Memory B cell (primary cell): ENCODE measurements at regions not wholly inside any gene's neighbourhood (a gene's known extent, or its start where the extent isn't known, plus 50 kb on each side); places are given as distances from the start of the nearest gene placed in this dataset.
"Not testable (repeated sequence)": the region's sequence is repeated elsewhere in the genome, so short reads cannot be mapped to it uniquely, and the experiment has no call there.

Experiments used
- ATAC-seq: fragments of 150-1000 bp; cut with Tn5 transposase; 2 replicates; pipeline ENCODE4 v1.10.0; 2021; ENCODE audit warnings: low read depth, mild to moderate bottlenecking, moderate library complexity
- DNase-seq, 2 donors: peaks; one replicate each; pipeline ENCODE4 v3.0.0; 2022; ENCODE audit warnings: low spot score in 2 of 2
- H3K27ac Mint-ChIP-seq: one replicate; pipeline ENCODE4 v1.8.0; 2022; ENCODE audit warnings: mild to moderate bottlenecking, moderate library complexity, mixed read lengths
- H3K27me3 Mint-ChIP-seq: one replicate; pipeline ENCODE4 v1.8.0; 2022; ENCODE audit warnings: mixed read lengths
- H3K36me3 Mint-ChIP-seq: one replicate; pipeline ENCODE4 v1.8.0; 2022; ENCODE audit warnings: mild to moderate bottlenecking, mixed read lengths
- H3K4me1 Mint-ChIP-seq: one replicate; pipeline ENCODE4 v1.8.0; 2022; ENCODE audit warnings: mixed read lengths
- H3K4me3 Mint-ChIP-seq: one replicate; pipeline ENCODE4 v1.8.0; 2022; ENCODE audit warnings: mild to moderate bottlenecking, moderate library complexity, mixed read lengths
- H3K9me3 Mint-ChIP-seq: one replicate; pipeline ENCODE4 v1.8.0; 2022; ENCODE audit warnings: mixed read lengths

DNA sequence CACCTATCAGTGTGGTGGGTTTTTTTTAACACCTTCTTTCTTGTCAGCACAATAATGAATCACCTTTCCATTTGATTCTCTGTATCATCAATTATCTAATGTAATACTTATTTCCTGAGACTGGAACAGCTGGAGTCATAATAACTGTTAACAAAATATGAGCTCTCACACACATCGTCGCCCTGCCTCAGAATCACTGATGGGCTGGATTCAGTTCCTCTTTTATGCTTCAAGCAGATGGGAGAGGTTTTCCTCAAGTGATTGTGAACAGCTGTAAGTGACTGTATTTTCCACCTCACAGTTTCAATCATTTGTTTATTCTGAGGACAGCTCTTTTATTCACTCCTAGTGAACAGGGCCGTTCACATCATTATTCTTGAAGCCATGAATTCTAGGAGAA, 330.2 kb downstream of the DSC3 start:
- no peaks in the 10 kb centered on the region for H3K4me1 Mint-ChIP-seq
- DNase-seq: no peak
- H3K27me3 Mint-ChIP-seq: no peaks in the 10 kb centered on the region
- ATAC-seq: no peak
- H3K36me3 Mint-ChIP-seq: no peaks in the 10 kb centered on the region
- H3K27ac Mint-ChIP-seq: no peak overlapping the region
- H3K4me3 Mint-ChIP-seq: no peak overlapping the region
- H3K9me3 Mint-ChIP-seq: peaks cover 1% of the 10 kb centered on the region

DNA sequence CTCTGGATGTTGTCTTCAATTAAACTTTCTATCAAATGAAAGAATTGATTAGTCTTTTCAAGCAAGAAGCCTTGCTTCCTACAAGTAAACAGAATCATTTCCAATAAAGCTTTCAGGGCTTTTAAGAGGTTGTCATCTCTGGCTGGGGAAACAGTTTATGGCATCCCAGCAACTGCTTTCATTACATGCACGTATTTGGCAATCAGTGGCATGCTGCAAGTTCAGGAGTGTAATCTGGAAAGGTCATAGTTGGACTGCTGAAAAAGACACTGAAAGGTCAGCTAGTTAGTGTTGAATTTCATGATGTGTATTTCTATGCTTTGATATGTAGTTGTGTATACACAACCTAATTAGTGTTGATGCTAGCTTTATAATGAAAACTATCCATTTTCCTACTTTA, 332.9 kb downstream of the DSC3 start:
- no peak overlapping the region for H3K27ac Mint-ChIP-seq
- ATAC-seq: no peak
- no peaks in the 10 kb centered on the region for H3K27me3 Mint-ChIP-seq
- DNase-seq: no peak
- no peaks in the 10 kb centered on the region for H3K4me1 Mint-ChIP-seq
- no peak overlapping the region for H3K4me3 Mint-ChIP-seq
- no peaks in the 10 kb centered on the region for H3K36me3 Mint-ChIP-seq
- no peaks in the 10 kb centered on the region for H3K9me3 Mint-ChIP-seq

DNA sequence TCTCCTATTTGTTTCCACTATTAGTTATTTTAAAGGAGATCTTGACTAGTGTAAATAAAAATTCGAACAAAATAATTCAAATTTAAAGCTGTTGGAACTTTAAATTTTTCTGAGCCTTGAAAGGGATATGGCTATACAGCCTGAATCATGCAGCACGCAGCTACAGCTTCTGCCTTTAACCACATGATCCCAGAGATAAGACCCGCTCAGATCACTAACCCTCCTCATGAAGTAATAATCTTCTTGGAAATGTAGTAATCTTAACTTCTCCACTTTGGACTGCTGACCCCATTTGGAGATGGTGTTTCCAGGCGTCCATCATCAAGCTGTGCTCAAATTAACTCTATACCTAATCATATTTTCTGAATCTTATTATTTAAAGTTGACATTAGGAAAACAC, 336.6 kb downstream of the DSC3 start:
- no peaks in the 10 kb centered on the region for H3K4me1 Mint-ChIP-seq
- no peaks in the 10 kb centered on the region for H3K36me3 Mint-ChIP-seq
- ATAC-seq (no peak), DNase-seq (no peak)
- no peak overlapping the region for H3K27ac Mint-ChIP-seq
- peaks cover 2% of the 10 kb centered on the region for H3K9me3 Mint-ChIP-seq
- H3K27me3 Mint-ChIP-seq: no peaks in the 10 kb centered on the region
- no peak overlapping the region for H3K4me3 Mint-ChIP-seq

DNA sequence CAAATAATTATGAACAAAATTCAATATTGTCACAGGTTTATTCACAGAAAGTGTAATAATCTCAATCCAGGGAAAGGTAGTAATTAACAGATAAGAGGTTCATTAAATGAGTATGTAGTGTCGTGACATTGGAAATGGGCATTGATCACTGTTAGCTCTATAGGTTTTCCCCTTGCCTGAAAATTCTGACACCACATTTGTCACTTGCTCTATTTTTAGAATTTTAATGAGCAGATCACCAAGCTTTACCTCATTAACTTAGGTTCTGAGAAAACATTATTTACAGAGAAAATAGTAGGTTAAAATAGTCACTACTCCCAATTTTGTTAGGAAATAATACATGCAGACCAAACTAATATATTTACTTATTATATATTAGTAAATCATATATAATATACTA, 344.0 kb downstream of the DSC3 start:
- Mint-ChIP-seq H3K4me3 (no peak overlapping the region), H3K4me1 (no peaks in the 10 kb centered on the region), H3K36me3 (no peaks in the 10 kb centered on the region), H3K9me3 (peaks cover 3% of the 10 kb centered on the region), H3K27me3 (no peaks in the 10 kb centered on the region), H3K27ac (no peak overlapping the region)
- DNase-seq (no peak), ATAC-seq (no peak)

DNA sequence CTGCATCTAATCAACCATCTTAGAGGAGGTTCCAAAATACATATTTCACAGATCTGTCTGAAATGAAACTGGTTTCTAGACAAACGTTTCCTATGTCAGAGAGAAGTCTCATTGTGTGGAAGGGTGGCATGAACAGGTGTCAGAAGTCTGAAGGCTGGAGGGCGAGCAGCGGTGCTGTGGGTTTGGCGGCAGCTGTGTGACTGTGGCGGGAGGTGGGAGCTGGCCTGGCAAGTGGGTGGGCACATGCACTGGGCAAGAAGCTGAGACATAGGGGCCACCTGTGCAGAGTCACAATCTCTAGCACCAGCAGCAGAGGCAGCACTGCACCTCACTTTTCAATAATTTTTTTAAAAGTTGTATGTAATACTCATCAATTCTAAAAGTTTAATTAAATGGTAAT, 346.3 kb downstream of the DSC3 start:
- H3K36me3 Mint-ChIP-seq: no peaks in the 10 kb centered on the region
- no peak for DNase-seq
- H3K27ac Mint-ChIP-seq: no peak overlapping the region
- no peaks in the 10 kb centered on the region for H3K27me3 Mint-ChIP-seq
- no peak overlapping the region for H3K4me3 Mint-ChIP-seq
- H3K9me3 Mint-ChIP-seq: peaks cover 1% of the 10 kb centered on the region
- no peaks in the 10 kb centered on the region for H3K4me1 Mint-ChIP-seq
- ATAC-seq: no peak

DNA sequence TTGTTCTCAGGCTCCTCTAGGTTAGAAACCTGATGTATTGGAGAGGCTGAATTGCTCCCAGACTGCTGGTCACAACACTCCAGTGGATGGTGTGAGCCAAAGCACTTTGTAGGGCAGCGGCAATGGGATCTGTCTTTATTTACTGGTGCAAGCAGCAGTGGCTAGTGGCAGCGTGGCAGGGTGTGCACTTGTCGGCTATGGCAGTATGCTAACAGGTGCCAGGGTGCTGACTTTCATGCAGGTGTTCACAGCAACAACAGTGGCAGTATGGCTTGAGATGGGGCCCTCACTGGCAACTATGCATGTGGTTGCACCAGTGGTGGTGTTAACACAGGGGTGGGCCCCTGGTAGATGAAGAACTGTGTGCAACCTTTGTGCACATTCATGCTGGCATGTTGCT, 347.8 kb downstream of the DSC3 start:
- DNase-seq (no peak), ATAC-seq (no peak)
- Mint-ChIP-seq H3K4me3 (no peak overlapping the region), H3K9me3 (no peaks in the 10 kb centered on the region), H3K27me3 (no peaks in the 10 kb centered on the region), H3K27ac (no peak overlapping the region), H3K4me1 (no peaks in the 10 kb centered on the region), H3K36me3 (no peaks in the 10 kb centered on the region)

DNA sequence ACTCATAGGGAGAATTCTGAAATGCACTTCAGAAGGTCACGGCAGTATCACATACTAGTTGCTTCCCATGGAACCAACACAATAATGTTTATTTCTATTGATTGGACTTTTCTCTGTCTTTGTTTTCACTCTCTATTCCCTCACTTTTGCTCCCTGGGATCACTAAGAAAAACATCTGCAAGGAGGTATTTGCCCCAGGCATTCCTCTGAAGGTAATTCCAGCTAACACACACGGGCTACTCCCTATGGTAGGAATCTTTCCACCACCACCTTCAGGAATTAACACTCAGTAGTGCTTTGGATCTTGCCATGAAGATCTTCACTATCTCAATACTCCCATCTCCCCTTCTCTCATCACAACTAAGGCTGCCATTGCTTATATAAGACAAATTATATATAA, 353.3 kb downstream of the DSC3 start:
- Mint-ChIP-seq H3K27me3 (no peaks in the 10 kb centered on the region), H3K4me3 (no peak overlapping the region), H3K27ac (no peak overlapping the region), H3K36me3 (no peaks in the 10 kb centered on the region), H3K9me3 (peaks cover 7% of the 10 kb centered on the region), H3K4me1 (no peaks in the 10 kb centered on the region)
- no peak for ATAC-seq
- no peak for DNase-seq

DNA sequence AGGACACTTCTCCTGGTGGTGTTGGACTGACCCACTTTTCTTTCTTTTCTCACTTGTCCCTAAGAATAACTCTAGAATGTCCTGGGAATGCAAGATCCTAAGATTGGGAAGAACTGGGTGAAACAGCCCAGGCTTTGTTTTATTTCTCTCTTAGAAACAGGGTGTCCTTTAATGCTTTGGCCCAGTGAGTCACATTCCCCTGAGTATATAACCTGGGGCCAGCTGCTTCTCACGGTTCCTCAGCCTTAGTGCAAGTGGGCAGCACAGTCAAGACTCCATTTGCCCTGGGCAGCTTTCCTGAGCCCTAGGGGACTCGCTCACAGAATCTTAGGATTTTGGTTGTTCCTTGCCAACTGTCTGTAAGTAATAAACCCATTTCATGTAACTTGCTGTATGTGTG, 355.0 kb downstream of the DSC3 start:
- Mint-ChIP-seq H3K36me3 (no peaks in the 10 kb centered on the region), H3K27me3 (no peaks in the 10 kb centered on the region), H3K9me3 (peaks cover 7% of the 10 kb centered on the region), H3K4me1 (no peaks in the 10 kb centered on the region), H3K4me3 (no peak overlapping the region), H3K27ac (no peak overlapping the region)
- ATAC-seq: no peak
- DNase-seq: no peak

DNA sequence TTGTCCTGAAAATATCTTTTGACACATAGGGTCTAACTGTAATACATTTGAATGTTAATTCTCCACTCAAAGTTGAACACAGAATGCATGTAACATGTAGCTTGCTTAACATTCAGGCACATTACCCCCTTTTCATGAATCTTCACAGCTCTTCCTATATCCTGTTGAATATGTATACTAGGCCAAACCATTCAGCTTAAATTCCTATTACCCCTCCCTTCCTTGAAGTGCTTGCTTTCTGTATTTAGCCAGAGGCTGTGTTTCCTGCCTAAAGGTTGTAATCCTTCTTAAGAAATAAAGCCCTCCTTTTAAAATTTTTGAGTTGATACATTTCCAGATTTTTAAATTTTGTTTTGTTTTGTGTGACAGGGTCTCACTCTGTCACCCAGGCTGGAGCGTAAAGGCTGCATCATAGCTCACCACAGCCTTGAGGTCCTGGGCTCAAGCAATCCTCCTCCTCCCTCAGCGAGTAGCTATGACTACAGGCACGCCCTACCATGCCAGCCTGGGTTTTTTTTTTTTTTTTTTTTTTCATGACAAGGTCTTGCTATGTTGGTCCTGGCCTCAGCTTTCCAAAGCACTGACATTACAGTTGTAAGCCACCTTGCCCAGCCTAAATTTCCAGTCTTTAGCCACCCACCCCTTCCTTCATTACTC, 357.6 kb downstream of the DSC3 start:
- no peaks in the 10 kb centered on the region for H3K36me3 Mint-ChIP-seq

DNA sequence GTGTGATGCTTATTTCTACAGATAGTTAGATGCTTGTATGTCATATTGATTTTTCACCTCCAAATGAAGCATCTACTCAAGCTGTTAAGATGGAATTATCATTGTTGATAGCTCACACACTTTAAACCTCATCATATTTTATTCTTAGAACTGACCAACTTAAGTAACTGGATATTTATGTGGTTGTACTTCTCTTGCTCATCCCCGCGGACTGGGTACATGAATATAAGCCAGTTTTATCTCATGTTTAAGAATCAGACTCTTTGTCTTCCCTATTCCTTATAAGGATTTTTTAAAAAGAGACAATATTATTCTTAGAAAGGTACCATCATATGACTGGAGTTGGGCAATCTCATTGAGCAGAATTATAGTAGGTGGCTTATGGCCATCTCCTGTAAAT, 358.7 kb downstream of the DSC3 start:
- Mint-ChIP-seq H3K27me3 (no peaks in the 10 kb centered on the region), H3K4me3 (no peak overlapping the region), H3K36me3 (no peaks in the 10 kb centered on the region), H3K9me3 (peaks cover 9% of the 10 kb centered on the region), H3K4me1 (no peaks in the 10 kb centered on the region), H3K27ac (no peak overlapping the region)
- ATAC-seq (no peak), DNase-seq (no peak)

More for the DNA sequence above, 357.6 kb downstream of the DSC3 start:
- Mint-ChIP-seq H3K4me1 (no peaks in the 10 kb centered on the region), H3K27me3 (no peaks in the 10 kb centered on the region), H3K9me3 (peaks cover 9% of the 10 kb centered on the region), H3K4me3 (no peak overlapping the region), H3K27ac (no peak overlapping the region)
- no peak for ATAC-seq
- no peak for DNase-seq

DNA sequence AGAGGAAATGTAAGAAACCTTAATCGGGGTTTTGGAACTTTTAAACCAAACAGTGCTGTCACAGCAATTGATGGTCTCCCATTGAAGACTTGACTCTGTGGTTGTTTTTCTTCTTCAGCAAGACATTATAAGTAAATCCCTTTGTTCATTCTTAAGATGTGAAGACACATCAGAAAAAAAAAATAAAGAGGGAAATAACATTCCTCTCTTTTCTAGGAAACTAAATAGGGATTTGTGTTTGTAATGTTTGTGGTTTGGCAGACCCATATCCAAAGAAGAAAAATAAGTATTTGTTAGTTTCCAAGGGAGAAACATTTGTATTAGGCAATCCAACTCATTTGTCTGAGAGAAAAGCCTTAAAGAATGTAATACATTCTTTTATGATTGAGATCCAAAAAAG, 359.9 kb downstream of the DSC3 start:
- Mint-ChIP-seq H3K27ac (no peak overlapping the region), H3K36me3 (no peaks in the 10 kb centered on the region), H3K4me3 (no peak overlapping the region), H3K4me1 (no peaks in the 10 kb centered on the region), H3K9me3 (peaks cover 7% of the 10 kb centered on the region), H3K27me3 (no peaks in the 10 kb centered on the region)
- no peak for ATAC-seq
- no peak for DNase-seq

DNA sequence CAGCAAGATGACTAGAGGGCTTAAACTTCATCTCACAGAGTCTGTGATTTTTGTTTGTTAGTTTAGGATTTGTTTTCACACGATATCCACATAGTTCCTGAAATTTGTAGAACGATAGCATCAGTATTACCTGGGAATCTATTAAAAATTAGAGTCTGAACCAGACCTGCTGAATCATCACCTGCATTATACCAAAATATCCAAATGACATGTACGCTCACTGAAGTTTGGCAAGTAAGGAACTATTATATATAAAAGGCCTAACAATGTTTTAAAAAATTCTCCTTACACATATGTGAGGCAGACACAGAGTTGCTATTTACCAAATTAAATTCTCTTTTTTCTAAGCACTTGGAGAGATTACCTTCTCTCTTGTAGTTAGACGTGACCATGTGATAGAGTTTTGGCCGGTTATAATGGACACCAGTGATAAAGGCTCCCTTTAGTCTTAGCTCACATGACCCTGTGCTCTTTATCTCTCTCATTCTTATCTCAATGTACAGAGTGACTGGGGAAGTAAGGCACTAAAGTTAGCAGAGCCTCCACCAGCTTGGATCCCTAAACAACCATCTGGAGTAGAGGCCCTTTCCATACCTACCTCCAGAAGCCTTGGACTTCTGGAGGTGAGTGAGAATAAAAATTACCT, 363.1 kb downstream of the DSC3 start:
- no peak overlapping the region for H3K27ac Mint-ChIP-seq
- DNase-seq (no peak), ATAC-seq (no peak)
- peaks cover 3% of the 10 kb centered on the region for H3K9me3 Mint-ChIP-seq
- H3K36me3 Mint-ChIP-seq: no peaks in the 10 kb centered on the region
- no peak overlapping the region for H3K4me3 Mint-ChIP-seq
- H3K27me3 Mint-ChIP-seq: no peaks in the 10 kb centered on the region
- H3K4me1 Mint-ChIP-seq: no peaks in the 10 kb centered on the region

DNA sequence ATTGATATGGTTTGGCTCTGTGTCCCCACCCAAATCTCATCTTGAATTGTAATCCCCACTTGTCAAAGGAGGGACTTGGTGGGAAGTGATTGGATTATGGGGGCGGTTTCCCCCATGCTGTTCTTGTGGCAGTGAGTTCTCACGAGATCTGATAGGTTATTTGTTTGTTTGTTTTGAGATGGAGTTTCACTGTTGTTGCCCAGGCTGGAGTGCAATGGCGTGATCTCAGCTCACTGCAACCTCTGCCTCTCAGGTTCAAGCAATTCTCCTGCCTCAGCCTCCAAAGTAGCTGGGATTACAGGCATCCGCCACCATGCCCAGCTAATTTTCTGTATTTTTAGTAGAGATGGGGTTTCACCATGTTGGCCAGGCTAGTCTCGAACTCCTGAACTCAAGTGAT, 364.7 kb downstream of the DSC3 start:
- ATAC-seq, H3K27ac Mint-ChIP-seq, DNase-seq, H3K4me3 Mint-ChIP-seq, H3K4me1 Mint-ChIP-seq, H3K9me3 Mint-ChIP-seq, H3K27me3 Mint-ChIP-seq, H3K36me3 Mint-ChIP-seq: not testable (repeated sequence)

DNA sequence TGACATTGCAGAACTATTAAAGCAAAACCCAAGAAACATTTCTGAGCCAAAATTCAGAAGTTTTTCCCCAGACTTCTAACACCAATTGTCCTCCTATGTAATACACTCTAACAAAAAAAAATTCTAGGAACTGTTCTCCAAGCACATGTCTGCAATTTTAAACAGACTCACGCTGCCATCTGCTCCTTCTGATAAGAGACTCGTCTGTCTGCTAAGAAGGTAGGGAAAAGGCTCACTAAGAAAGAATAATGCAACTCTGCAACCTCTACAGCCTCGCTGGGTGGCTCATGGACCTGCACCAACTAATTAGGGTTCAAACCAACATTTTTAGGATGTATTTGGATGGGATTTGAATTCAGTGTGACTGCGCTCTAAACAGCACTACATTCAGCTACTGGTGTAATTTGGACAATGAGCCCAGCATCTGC, 366.5 kb downstream of the DSC3 start:
- H3K4me3 Mint-ChIP-seq: no peak overlapping the region
- H3K4me1 Mint-ChIP-seq: no peaks in the 10 kb centered on the region
- H3K27me3 Mint-ChIP-seq: no peaks in the 10 kb centered on the region

DNA sequence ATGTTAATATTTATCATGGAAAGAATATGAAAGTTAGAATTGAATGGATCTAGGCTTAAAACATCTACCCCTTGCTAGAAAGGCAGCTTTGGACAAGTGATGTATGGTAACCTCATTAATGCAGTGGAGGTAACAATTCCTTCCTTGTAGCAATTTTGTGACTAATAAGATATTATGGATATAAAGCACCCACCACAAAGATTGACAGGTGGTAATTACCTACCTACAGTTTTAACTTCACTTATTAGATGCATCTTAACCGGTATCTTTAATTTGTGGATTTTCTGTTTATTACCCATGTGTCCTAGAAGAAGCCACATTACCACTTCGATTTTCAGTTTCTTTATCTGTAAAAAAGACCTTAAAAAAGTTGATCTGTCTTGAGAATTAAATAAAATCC, 367.0 kb downstream of the DSC3 start:
- H3K9me3 Mint-ChIP-seq: peaks cover 4% of the 10 kb centered on the region
- no peak overlapping the region for H3K27ac Mint-ChIP-seq
- H3K36me3 Mint-ChIP-seq: no peaks in the 10 kb centered on the region
- no peaks in the 10 kb centered on the region for H3K27me3 Mint-ChIP-seq
- no peak for DNase-seq
- H3K4me3 Mint-ChIP-seq: no peak overlapping the region
- no peaks in the 10 kb centered on the region for H3K4me1 Mint-ChIP-seq
- ATAC-seq: no peak

More for the DNA sequence above, 366.5 kb downstream of the DSC3 start:
- DNase-seq: no peak
- H3K36me3 Mint-ChIP-seq: no peaks in the 10 kb centered on the region
- no peak for ATAC-seq
- no peak overlapping the region for H3K27ac Mint-ChIP-seq
- H3K9me3 Mint-ChIP-seq: peaks cover 4% of the 10 kb centered on the region
